Erythroblast (primary cell): ENCODE measurements at regions not wholly inside any gene's neighbourhood (a gene's known extent, or its start where the extent isn't known, plus 50 kb on each side); places are given as distances from the start of the nearest gene placed in this dataset.

Experiments
- GATA1 ChIP-seq: IDR thresholded peaks from 2 replicates; pipeline ENCODE4 v1.6.1; 2011; ENCODE audit warnings: low read depth, mild to moderate bottlenecking, control low read depth, low read length, moderate library complexity
- POLR2A ChIP-seq: IDR thresholded peaks from 2 replicates; pipeline ENCODE4 v1.6.1; 2011; ENCODE audit warnings: mild to moderate bottlenecking, low read length

GRCh38 chr5:162638849-162639248, 571.3 kb downstream of the GABRG2 start:
- TF ChIP-seq POLR2A (no peak), GATA1 (no peak)
